K562 (cell line): ENCODE measurements at regions not wholly inside any gene's neighbourhood (a gene's known extent, or its start where the extent isn't known, plus 50 kb on each side); places are given as distances from the start of the nearest gene placed in this dataset.

Experiments used
- ATAC-seq: fragments of 200-7000 bp; cut with Tn5 transposase; 3 replicates; pipeline ENCODE4 v1.9.1; 2020; ENCODE audit warnings: moderate library complexity
- BruUV-seq: library from RNA; stranded (reverse); fragments of 400-500 nt; replicated peaks from 2 replicates; lab custom pipeline; 2021; lab: Mats Ljungman, UMichigan
- CTCF ChIA-PET: fragments of 300-600 bp; formaldehyde crosslinking; extraction: SDS; loops from one replicate; lab custom pipeline; 2021; ENCODE audit warnings: low intra/inter-chr PET ratio; lab: Yijun Ruan, JAX
- POLR2A ChIA-PET: fragments of 300-600, 350-650 bp; sonication (Branson Sonifier 250); formaldehyde crosslinking; extraction: SDS; loops from one replicate; lab custom pipeline; 2021; ENCODE audit warnings: antibody characterized with exemption, inconsistent platforms; lab: Yijun Ruan, JAX
- DNase-seq, 4 experiments: peaks; one replicate each; pipeline versions ENCODE4 v3.0.0 to v3.0.0-alpha.2; 2011 to 2018; ENCODE audit warnings: low spot score in 3 of 4, mixed read lengths in 3 of 4; ENCODE audit errors: extremely low read depth in 1 of 4
- FAIRE-seq: peaks from 2 replicates; lab custom pipeline; 2011; peaks lifted over from hg19 to GRCh38; lab: Jason Lieb, UNC
- H2AFZ ChIP-seq: 2 replicates; pipeline ENCODE4 v1.6.0; 2011; ENCODE audit warnings: low read depth, low read length, control low read depth, inconsistent platforms
- H3K27ac ChIP-seq: fragments of 200-600 bp; 3 replicates; pipeline ENCODE4 v1.8.0; 2011; ENCODE audit warnings: low read depth, mild to moderate bottlenecking, control low read depth, inconsistent platforms, low read length, moderate library complexity, mixed read lengths; ENCODE audit errors: extremely low read depth
- H3K27me3 ChIP-seq, 2 experiments: fragments of 300-600 bp in 1 of 2; 2 replicates in 1 of 2; 3 replicates in 1 of 2; pipeline versions ENCODE4 v1.6.0 to v1.8.0; 2011; ENCODE audit warnings: inconsistent platforms in 2 of 2, low read length in 2 of 2, mild to moderate bottlenecking in 1 of 2, mixed read lengths in 1 of 2, moderate library complexity in 1 of 2; ENCODE audit not compliant: control insufficient read depth in 2 of 2, insufficient read depth in 2 of 2
- H3K36me3 ChIP-seq: fragments of 300-600 bp; 3 replicates; pipeline ENCODE4 v1.8.0; 2011; ENCODE audit warnings: mild to moderate bottlenecking, low read length, inconsistent platforms; ENCODE audit not compliant: control insufficient read depth, insufficient read depth
- H3K4me1 ChIP-seq, 2 experiments: fragments of 200-600 bp in 1 of 2; replicated peaks in 1 of 2; 2 replicates in 1 of 2; 3 replicates in 1 of 2; pipeline versions ENCODE4 v1.5.1 to v1.8.0; 2011; ENCODE audit warnings: inconsistent platforms in 2 of 2, low read length in 2 of 2, mild to moderate bottlenecking in 1 of 2, mixed read lengths in 1 of 2, moderate library complexity in 1 of 2; ENCODE audit not compliant: control insufficient read depth in 2 of 2, insufficient read depth in 2 of 2
- H3K4me2 ChIP-seq: 2 replicates; pipeline ENCODE4 v1.6.1; 2011; ENCODE audit warnings: low read length, control low read depth, inconsistent platforms, mixed read lengths; ENCODE audit not compliant: insufficient read depth
- H3K4me3 ChIP-seq: fragments of 200-600 bp; sonication (generic), shearing (Covaris generic); 2 replicates; pipeline ENCODE4 v1.5.1; 2016; ENCODE audit warnings: control low read depth, inconsistent platforms
- H3K79me2 ChIP-seq: fragments of 200-600 bp; 3 replicates; pipeline ENCODE4 v1.8.0; 2011; ENCODE audit warnings: low read length, inconsistent platforms; ENCODE audit not compliant: control insufficient read depth, insufficient read depth
- H3K9ac ChIP-seq, 2 experiments: 2 replicates each; pipeline versions ENCODE4 v1.6.0 to v1.6.1; 2011; ENCODE audit warnings: low read depth in 2 of 2, low read length in 2 of 2, control low read depth in 1 of 2, inconsistent platforms in 1 of 2, mild to moderate bottlenecking in 1 of 2, mixed read lengths in 1 of 2; ENCODE audit not compliant: insufficient read depth in 1 of 2
- H3K9me1 ChIP-seq: one replicate; pipeline ENCODE4 v1.6.0; 2011; ENCODE audit warnings: inconsistent platforms, mild to moderate bottlenecking, low read length, moderate library complexity; ENCODE audit not compliant: control insufficient read depth, insufficient read depth
- H3K9me3 ChIP-seq: replicated peaks from 2 replicates; pipeline ENCODE4 v1.5.1; 2011; ENCODE audit warnings: low read depth, low read length, inconsistent platforms; ENCODE audit not compliant: control insufficient read depth, insufficient read depth
- H4K20me1 ChIP-seq: replicated peaks from 2 replicates; pipeline ENCODE4 v1.6.1; 2011; ENCODE audit warnings: low read length, inconsistent platforms, mixed read lengths; ENCODE audit not compliant: control insufficient read depth, insufficient read depth
- ARNT ChIP-seq, 2 experiments: fragments of 450-650 bp; IDR thresholded peaks; 2 replicates each; pipeline ENCODE4 v1.6.1; 2016; ENCODE audit warnings: mild to moderate bottlenecking in 1 of 2
- E2F3 ChIP-seq: fragments of 250-450 bp; sonication (Bioruptor Pico); IDR thresholded peaks from 2 replicates; pipeline ENCODE4 v1.4.0; 2020; ENCODE audit warnings: mild to moderate bottlenecking
- EGR1 ChIP-seq: fragments of 450-650 bp; conservative IDR thresholded peaks from 2 replicates; pipeline ENCODE4 v1.6.1; 2017; ENCODE audit warnings: mild to moderate bottlenecking
- IRF2 ChIP-seq: sonication (generic); formaldehyde crosslinking; IDR thresholded peaks from 2 replicates; pipeline ENCODE4 v1.8.1; 2022; ENCODE audit warnings: mild to moderate bottlenecking, missing genetic modification reagents
- MYNN ChIP-seq, 2 experiments: sonication (generic); formaldehyde crosslinking in 1 of 2; IDR thresholded peaks; 2 replicates each; pipeline versions ENCODE4 v1.5.0 to v1.6.1; 2016 to 2020; ENCODE audit warnings: antibody characterized with exemption in 1 of 2, missing genetic modification reagents in 1 of 2
- RBM14 ChIP-seq: fragments of 200-400 bp; formaldehyde crosslinking; IDR thresholded peaks from 2 replicates; pipeline ENCODE4 v1.6.1; 2018; ENCODE audit warnings: low read depth, mild to moderate bottlenecking, low read length, moderate library complexity, borderline replicate concordance; ENCODE audit not compliant: insufficient read depth
- RHOXF2B ChIP-seq: fragments of 250-450 bp; sonication (Bioruptor Pico); conservative IDR thresholded peaks from 2 replicates; pipeline ENCODE4 v1.5.1; 2021
- TEAD1 ChIP-seq, 2 experiments: fragments of 450-650 bp in 1 of 2; sonication (generic) in 1 of 2; formaldehyde crosslinking; IDR thresholded peaks; 2 replicates each; pipeline versions ENCODE4 v1.4.0 to v1.8.0; 2020 to 2022; ENCODE audit warnings: mild to moderate bottlenecking in 2 of 2, missing genetic modification reagents in 1 of 2
- ZNF324 ChIP-seq: fragments of 250-450 bp; sonication (Bioruptor Pico); IDR thresholded peaks from 2 replicates; pipeline ENCODE4 v1.4.0; 2020; ENCODE audit warnings: mild to moderate bottlenecking
- ZNF584 ChIP-seq: fragments of 200-800 bp; sonication (Bioruptor generic); IDR thresholded peaks from 2 replicates; pipeline ENCODE4 v1.6.1; 2016; ENCODE audit warnings: low read depth, mild to moderate bottlenecking, missing genetic modification characterization, missing compliant biosample characterization
- whole genome bisulfite sequencing: fragments of 100-300 bp; shearing (Covaris generic); methylation state at CpG from one replicate; pipeline ENCODE4 v1.1.6; 2016; ENCODE audit warnings: low coverage, mixed read lengths; ENCODE audit not compliant: insufficient coverage; ENCODE audit errors: missing lambda C conversion rate; 5-methylcytosine and 5-hydroxymethylcytosine counted together
- in situ Hi-C: fragments of 300-500 bp; cut with MboI; formaldehyde crosslinking; loops from 4 replicates; pipeline ENCODE4 v1.15.0; 2018; ENCODE audit warnings: inconsistent platforms, mixed read lengths
- intact Hi-C: fragments of 100-400 bp; cut with micrococcal nuclease; formaldehyde crosslinking; loops from 2 replicates; pipeline ENCODE4 v1.14.2; 2022
- TF ChIP-seq, protein P1 (sequence below): sonication (generic); formaldehyde crosslinking; IDR thresholded peaks from 2 replicates; pipeline ENCODE4 v1.8.1; 2023; ENCODE audit warnings: missing genetic modification reagents, mild to moderate bottlenecking, borderline replicate concordance
- TF ChIP-seq, protein P2 (sequence below): sonication (generic); IDR thresholded peaks from 2 replicates; pipeline ENCODE4 v1.6.1; 2016

DNA sequence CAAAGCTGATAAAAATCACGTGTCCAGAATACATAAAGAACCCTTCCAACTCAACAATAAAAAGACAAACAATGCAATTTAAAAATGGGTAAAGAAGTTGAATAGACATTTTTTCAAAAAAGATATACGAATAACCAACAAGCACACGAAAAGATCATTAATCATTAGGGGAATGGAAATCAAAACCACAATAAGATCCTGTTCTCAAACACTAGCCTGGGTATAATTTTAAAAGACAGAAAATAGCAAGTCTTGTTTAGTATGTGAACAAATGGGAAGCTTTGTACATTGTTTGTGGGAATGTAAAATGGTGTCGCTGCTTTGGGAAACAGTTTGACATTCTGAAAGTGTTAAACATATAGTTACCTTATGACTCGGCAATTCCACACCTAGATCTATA lies 86.3 kb upstream of the LMNTD1 start:
- no peak for FAIRE-seq
- no peak for TF ChIP-seq IRF2 (CRISPR knock-in tag)
- TF ChIP-seq MYNN (IDR thresholded peaks at IDR 0.05): no peak
- TF ChIP-seq MYNN (CRISPR knock-in tag; IDR thresholded peaks at IDR 0.05): no peak
- TF ChIP-seq TEAD1 (CRISPR knock-in tag; IDR thresholded peaks at IDR 0.05): no peak
- TF ChIP-seq EGR1: no peak
- no peak for TF ChIP-seq RBM14
- no peak for TF ChIP-seq E2F3 (CRISPR knock-in tag)
- TF ChIP-seq, protein P1, sequence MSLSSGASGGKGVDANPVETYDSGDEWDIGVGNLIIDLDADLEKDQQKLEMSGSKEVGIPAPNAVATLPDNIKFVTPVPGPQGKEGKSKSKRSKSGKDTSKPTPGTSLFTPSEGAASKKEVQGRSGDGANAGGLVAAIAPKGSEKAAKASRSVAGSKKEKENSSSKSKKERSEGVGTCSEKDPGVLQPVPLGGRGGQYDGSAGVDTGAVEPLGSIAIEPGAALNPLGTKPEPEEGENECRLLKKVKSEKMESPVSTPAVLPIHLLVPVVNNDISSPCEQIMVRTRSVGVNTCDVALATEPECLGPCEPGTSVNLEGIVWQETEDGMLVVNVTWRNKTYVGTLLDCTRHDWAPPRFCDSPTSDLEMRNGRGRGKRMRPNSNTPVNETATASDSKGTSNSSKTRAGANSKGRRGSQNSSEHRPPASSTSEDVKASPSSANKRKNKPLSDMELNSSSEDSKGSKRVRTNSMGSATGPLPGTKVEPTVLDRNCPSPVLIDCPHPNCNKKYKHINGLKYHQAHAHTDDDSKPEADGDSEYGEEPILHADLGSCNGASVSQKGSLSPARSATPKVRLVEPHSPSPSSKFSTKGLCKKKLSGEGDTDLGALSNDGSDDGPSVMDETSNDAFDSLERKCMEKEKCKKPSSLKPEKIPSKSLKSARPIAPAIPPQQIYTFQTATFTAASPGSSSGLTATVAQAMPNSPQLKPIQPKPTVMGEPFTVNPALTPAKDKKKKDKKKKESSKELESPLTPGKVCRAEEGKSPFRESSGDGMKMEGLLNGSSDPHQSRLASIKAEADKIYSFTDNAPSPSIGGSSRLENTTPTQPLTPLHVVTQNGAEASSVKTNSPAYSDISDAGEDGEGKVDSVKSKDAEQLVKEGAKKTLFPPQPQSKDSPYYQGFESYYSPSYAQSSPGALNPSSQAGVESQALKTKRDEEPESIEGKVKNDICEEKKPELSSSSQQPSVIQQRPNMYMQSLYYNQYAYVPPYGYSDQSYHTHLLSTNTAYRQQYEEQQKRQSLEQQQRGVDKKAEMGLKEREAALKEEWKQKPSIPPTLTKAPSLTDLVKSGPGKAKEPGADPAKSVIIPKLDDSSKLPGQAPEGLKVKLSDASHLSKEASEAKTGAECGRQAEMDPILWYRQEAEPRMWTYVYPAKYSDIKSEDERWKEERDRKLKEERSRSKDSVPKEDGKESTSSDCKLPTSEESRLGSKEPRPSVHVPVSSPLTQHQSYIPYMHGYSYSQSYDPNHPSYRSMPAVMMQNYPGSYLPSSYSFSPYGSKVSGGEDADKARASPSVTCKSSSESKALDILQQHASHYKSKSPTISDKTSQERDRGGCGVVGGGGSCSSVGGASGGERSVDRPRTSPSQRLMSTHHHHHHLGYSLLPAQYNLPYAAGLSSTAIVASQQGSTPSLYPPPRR (CRISPR knock-in tag): no peak
- no peak for TF ChIP-seq RHOXF2B
- TF ChIP-seq ARNT (IDR thresholded peaks at IDR 0.05): no peak
- TF ChIP-seq ZNF324 (CRISPR knock-in tag): no peak
- TF ChIP-seq, protein P2, sequence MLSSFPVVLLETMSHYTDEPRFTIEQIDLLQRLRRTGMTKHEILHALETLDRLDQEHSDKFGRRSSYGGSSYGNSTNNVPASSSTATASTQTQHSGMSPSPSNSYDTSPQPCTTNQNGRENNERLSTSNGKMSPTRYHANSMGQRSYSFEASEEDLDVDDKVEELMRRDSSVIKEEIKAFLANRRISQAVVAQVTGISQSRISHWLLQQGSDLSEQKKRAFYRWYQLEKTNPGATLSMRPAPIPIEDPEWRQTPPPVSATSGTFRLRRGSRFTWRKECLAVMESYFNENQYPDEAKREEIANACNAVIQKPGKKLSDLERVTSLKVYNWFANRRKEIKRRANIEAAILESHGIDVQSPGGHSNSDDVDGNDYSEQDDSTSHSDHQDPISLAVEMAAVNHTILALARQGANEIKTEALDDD: no peak
- no peak for TF ChIP-seq ZNF584
- no peaks in the 10 kb centered on the region for H3K9me1 ChIP-seq
- intact Hi-C loops (no loop called here), in situ Hi-C loops (no loop called here)
- no peaks in the 10 kb centered on the region for H3K4me1 ChIP-seq
- ATAC-seq: no peak
- BruUV-seq: no TSS peak
- H3K79me2 ChIP-seq: no peaks in the 10 kb centered on the region
- H3K27me3 ChIP-seq: no peaks in the 10 kb centered on the region
- no peak overlapping the region for H2AFZ ChIP-seq
- no peak overlapping the region for H3K4me3 ChIP-seq
- H3K36me3 ChIP-seq: no peaks in the 10 kb centered on the region
- no peak overlapping the region for H3K9ac ChIP-seq
- H3K9me3 ChIP-seq: no peaks in the 10 kb centered on the region
- CTCF ChIA-PET: no interaction called here
- no peak overlapping the region for H3K4me2 ChIP-seq
- 0% methylated on average over 5 of the region's 5 CpGs for WGBS
- no peaks in the 10 kb centered on the region for H4K20me1 ChIP-seq
- no peak overlapping the region for H3K27ac ChIP-seq
- POLR2A ChIA-PET: no interaction called here
- no peak for DNase-seq
